Activated naive CD4-positive, alpha-beta T cell treated with anti-CD3 and anti-CD28 coated beads, Interleukin-2, amount 50 U/mL, for 24 hours (primary cell): ENCODE measurements at regions not wholly inside any gene's neighbourhood (a gene's known extent, or its start where the extent isn't known, plus 50 kb on each side); places are given as distances from the start of the nearest gene placed in this dataset.

Experiments used
- H3K27ac Mint-ChIP-seq: one replicate; pipeline ENCODE4 v1.8.0; 2021; ENCODE audit warnings: mild to moderate bottlenecking, mixed read lengths
- H3K27me3 Mint-ChIP-seq: one replicate; pipeline ENCODE4 v1.8.0; 2021; ENCODE audit warnings: mixed read lengths
- H3K36me3 Mint-ChIP-seq: one replicate; pipeline ENCODE4 v1.8.0; 2021; ENCODE audit warnings: mixed read lengths
- H3K4me1 Mint-ChIP-seq: one replicate; pipeline ENCODE4 v1.8.0; 2021; ENCODE audit warnings: mixed read lengths
- H3K4me3 Mint-ChIP-seq: one replicate; pipeline ENCODE4 v1.8.0; 2021; ENCODE audit warnings: mild to moderate bottlenecking, mixed read lengths
- H3K9me3 Mint-ChIP-seq: one replicate; pipeline ENCODE4 v1.8.0; 2021; ENCODE audit warnings: mixed read lengths

GRCh38 chrY:14444550-14444949, 79.8 kb upstream of the NLGN4Y start:
- Mint-ChIP-seq H3K4me3 (no peak overlapping the region), H3K4me1 (no peaks in the 10 kb centered on the region), H3K27me3 (no peaks in the 10 kb centered on the region), H3K9me3 (peaks cover 5% of the 10 kb centered on the region), H3K27ac (no peak overlapping the region), H3K36me3 (no peaks in the 10 kb centered on the region)

- no peaks in the 10 kb centered on the region for H3K4me1 Mint-ChIP-seq
- H3K9me3 Mint-ChIP-seq: no peaks in the 10 kb centered on the region
- no peaks in the 10 kb centered on the region for H3K27me3 Mint-ChIP-seq
- H3K27ac Mint-ChIP-seq: no peak overlapping the region
- no peaks in the 10 kb centered on the region for H3K36me3 Mint-ChIP-seq
- H3K4me3 Mint-ChIP-seq: no peak overlapping the region
These were observed 56.1 kb upstream of the NLGN4Y start for GRCh38 chrY:14468151-14468683.

- Mint-ChIP-seq H3K9me3 (no peaks in the 10 kb centered on the region), H3K4me3 (no peak overlapping the region)
These were observed 51.9 kb upstream of the NLGN4Y start for GRCh38 chrY:14472421-14472820.

GRCh38 chrY:14473320-14473719, 51.0 kb upstream of the NLGN4Y start:
- no peaks in the 10 kb centered on the region for H3K4me1 Mint-ChIP-seq
- H3K4me3 Mint-ChIP-seq: no peak overlapping the region

More at GRCh38 chrY:14472421-14472820, 51.9 kb upstream of the NLGN4Y start:
- no peaks in the 10 kb centered on the region for H3K27me3 Mint-ChIP-seq
- no peaks in the 10 kb centered on the region for H3K4me1 Mint-ChIP-seq
- no peak overlapping the region for H3K27ac Mint-ChIP-seq
- no peaks in the 10 kb centered on the region for H3K36me3 Mint-ChIP-seq

More at GRCh38 chrY:14473320-14473719, 51.0 kb upstream of the NLGN4Y start:
- H3K27ac Mint-ChIP-seq: no peak overlapping the region
- no peaks in the 10 kb centered on the region for H3K36me3 Mint-ChIP-seq
- H3K9me3 Mint-ChIP-seq: no peaks in the 10 kb centered on the region
- H3K27me3 Mint-ChIP-seq: no peaks in the 10 kb centered on the region
